Trophoblast cell (in vitro differentiated cells and primary cell): ENCODE measurements at regions not wholly inside any gene's neighbourhood (a gene's known extent, or its start where the extent isn't known, plus 50 kb on each side); places are given as distances from the start of the nearest gene placed in this dataset.

Experiments used
- DNase-seq, 2 donors: peaks; one replicate each; pipeline ENCODE4 v3.0.0-alpha.2; 2016
- H2AFZ ChIP-seq: 2 replicates; pipeline ENCODE4 v1.6.1; 2013; ENCODE audit warnings: low read length, moderate library complexity, mild to moderate bottlenecking; ENCODE audit not compliant: insufficient read depth, poor library complexity
- H2AK5ac ChIP-seq: 2 replicates; pipeline ENCODE4 v1.6.1; 2013; ENCODE audit warnings: mild to moderate bottlenecking, low read length
- H2BK120ac ChIP-seq: 2 replicates; pipeline ENCODE4 v1.6.1; 2013; ENCODE audit warnings: low read length, mild to moderate bottlenecking, moderate library complexity; ENCODE audit not compliant: insufficient read depth, poor library complexity
- H2BK12ac ChIP-seq: 2 replicates; pipeline ENCODE4 v1.6.1; 2013; ENCODE audit warnings: mild to moderate bottlenecking, low read length, moderate library complexity
- H2BK5ac ChIP-seq: 2 replicates; pipeline ENCODE4 v1.6.1; 2013; ENCODE audit warnings: low read length, low read depth, moderate library complexity, mild to moderate bottlenecking; ENCODE audit not compliant: poor library complexity
- H3K14ac ChIP-seq: 2 replicates; pipeline ENCODE4 v1.6.1; 2013; ENCODE audit warnings: mild to moderate bottlenecking, low read length
- H3K18ac ChIP-seq: 2 replicates; pipeline ENCODE4 v1.6.1; 2013; ENCODE audit warnings: mild to moderate bottlenecking, low read length
- H3K23ac ChIP-seq: 2 replicates; pipeline ENCODE4 v1.6.1; 2013; ENCODE audit warnings: low read length
- H3K27ac ChIP-seq: 2 replicates; pipeline ENCODE4 v1.5.1; 2013; ENCODE audit warnings: low read depth, mild to moderate bottlenecking, inconsistent platforms, low read length, moderate library complexity
- H3K27me3 ChIP-seq: 2 replicates; pipeline ENCODE4 v1.6.1; 2013; ENCODE audit warnings: inconsistent platforms, mild to moderate bottlenecking, low read length, moderate library complexity; ENCODE audit not compliant: insufficient read depth
- H3K36me3 ChIP-seq, 2 experiments: 1 replicate in 1 of 2; 2 replicates in 1 of 2; pipeline ENCODE4 v1.6.1; 2013; ENCODE audit warnings: low read length in 2 of 2, mild to moderate bottlenecking in 2 of 2, moderate library complexity in 1 of 2; ENCODE audit not compliant: insufficient read depth in 2 of 2, control insufficient read depth in 1 of 2
- H3K4ac ChIP-seq: 2 replicates; pipeline ENCODE4 v1.6.1; 2013; ENCODE audit warnings: low read depth, mild to moderate bottlenecking, low read length, moderate library complexity
- H3K4me1 ChIP-seq, 2 experiments: 1 replicate in 1 of 2; 2 replicates in 1 of 2; pipeline ENCODE4 v1.6.1; 2013; ENCODE audit warnings: low read length in 2 of 2, mild to moderate bottlenecking in 2 of 2, moderate library complexity in 1 of 2; ENCODE audit not compliant: insufficient read depth in 2 of 2, control insufficient read depth in 1 of 2
- H3K4me2 ChIP-seq: 2 replicates; pipeline ENCODE4 v1.6.1; 2013; ENCODE audit warnings: inconsistent platforms, mild to moderate bottlenecking, low read length, moderate library complexity
- H3K4me3 ChIP-seq: 2 replicates; pipeline ENCODE4 v1.5.1; 2013; ENCODE audit warnings: mild to moderate bottlenecking, low read depth, low read length, inconsistent platforms
- H3K79me1 ChIP-seq: one replicate; pipeline ENCODE4 v1.6.1; 2013; ENCODE audit warnings: low read length
- H3K79me2 ChIP-seq: 2 replicates; pipeline ENCODE4 v1.6.1; 2013; ENCODE audit warnings: low read length, mild to moderate bottlenecking; ENCODE audit not compliant: control insufficient read depth, insufficient read depth, poor library complexity
- H3K9ac ChIP-seq: 2 replicates; pipeline ENCODE4 v1.6.1; 2013; ENCODE audit warnings: mild to moderate bottlenecking, low read length
- H3K9me3 ChIP-seq: 2 replicates; pipeline ENCODE4 v1.6.1; 2013; ENCODE audit warnings: low read depth, mild to moderate bottlenecking, control low read depth, inconsistent platforms, low read length; ENCODE audit not compliant: insufficient read depth
- H4K12ac ChIP-seq: 2 replicates; pipeline ENCODE4 v1.6.1; 2013; ENCODE audit warnings: low read depth, mild to moderate bottlenecking, low read length, moderate library complexity
- H4K8ac ChIP-seq: 2 replicates; pipeline ENCODE4 v1.6.1; 2013; ENCODE audit warnings: low read depth, mild to moderate bottlenecking, low read length, moderate library complexity
- H4K91ac ChIP-seq: one replicate; pipeline ENCODE4 v1.6.1; 2013; ENCODE audit warnings: low read depth, mild to moderate bottlenecking, low read length, moderate library complexity
- WGBS: extraction: QIAGEN DNeasy Blood & Tissue Kit; methylation state at CpG from one replicate; pipeline ENCODE4 v1.1.7; 2013; ENCODE audit warnings: missing lambda C conversion rate; ENCODE audit not compliant: insufficient read length, insufficient coverage; ENCODE audit errors: extremely low coverage; 5-methylcytosine and 5-hydroxymethylcytosine counted together

GRCh38 chr15:62524848-62525247 lies 359.8 kb upstream of the C2CD4B start:
- Histone ChIP-seq H2BK120ac (no peak overlapping the region), H3K79me1 (peaks cover 30% of the 10 kb centered on the region), H3K14ac (no peak overlapping the region), H3K9me3 (no peaks in the 10 kb centered on the region), H4K8ac (no peak overlapping the region), H3K79me2 (peaks cover 2% of the 10 kb centered on the region), H4K12ac (no peak overlapping the region), H3K4me3 (no peak overlapping the region), H2AK5ac (no peak overlapping the region), H3K4ac (no peak overlapping the region), H2BK5ac (no peak overlapping the region), H2BK12ac (no peak overlapping the region), H3K4me2 (no peak overlapping the region), H3K23ac (no peak overlapping the region), H4K91ac (no peak overlapping the region), H3K9ac (no peak overlapping the region), H2AFZ (no peak overlapping the region), H3K27ac (no peak overlapping the region), H3K4me1 (peaks cover 20 to 43% of the 10 kb centered on the region in 2 experiments), H3K36me3 (peaks cover 0 to 1% of the 10 kb centered on the region in 2 experiments), H3K18ac (no peak overlapping the region), H3K27me3 (no peaks in the 10 kb centered on the region)
- peak; percentile 10 to 55 for DNase-seq
- WGBS: no CpG with 5 or more reads among the region's 4 CpGs

GRCh38 chr15:62527387-62527786 lies 362.3 kb upstream of the C2CD4B start:
- DNase-seq: peak; percentile 20 to 92
- peak overlapping the region; percentile 56 for H4K12ac ChIP-seq
- no peak overlapping the region for H3K9ac ChIP-seq
- H3K36me3 ChIP-seq: peaks cover 0 to 1% of the 10 kb centered on the region in 2 experiments
- peak overlapping the region; percentile 59 for H3K14ac ChIP-seq
- H2AK5ac ChIP-seq: peak overlapping the region; percentile 69
- H3K4me2 ChIP-seq: peak overlapping the region; percentile 8
- peak overlapping the region; percentile 89 for H2BK12ac ChIP-seq
- WGBS: no CpG with 5 or more reads among the region's 2 CpGs
- H2BK5ac ChIP-seq: peak overlapping the region; percentile 88
- no peak overlapping the region for H3K23ac ChIP-seq
- no peak overlapping the region for H3K4me3 ChIP-seq
- H4K91ac ChIP-seq: peak overlapping the region; percentile 90
- peak overlapping the region; percentile 89 for H3K27ac ChIP-seq
- peak overlapping the region; percentile 7 for H4K8ac ChIP-seq
- peak overlapping the region; percentile 79 for H2BK120ac ChIP-seq
- no peak overlapping the region for H2AFZ ChIP-seq
- no peak overlapping the region for H3K18ac ChIP-seq
- no peaks in the 10 kb centered on the region for H3K27me3 ChIP-seq
- H3K79me2 ChIP-seq: no peaks in the 10 kb centered on the region
- H3K4ac ChIP-seq: peak overlapping the region; percentile 55
- no peaks in the 10 kb centered on the region for H3K9me3 ChIP-seq
- H3K4me1 ChIP-seq: peaks cover 15 to 28% of the 10 kb centered on the region in 2 experiments
- H3K79me1 ChIP-seq: peaks cover 20% of the 10 kb centered on the region

GRCh38 chr15:62528505-62528904 lies 363.4 kb upstream of the C2CD4B start:
- Histone ChIP-seq H3K9me3 (no peaks in the 10 kb centered on the region), H2BK12ac (peak overlapping the region; percentile 74), H2BK120ac (peak overlapping the region; percentile 85), H3K27ac (peak overlapping the region; percentile 86), H3K18ac (peak overlapping the region; percentile 42), H2AK5ac (no peak overlapping the region), H4K91ac (peak overlapping the region; percentile 45), H2BK5ac (peak overlapping the region; percentile 94), H3K27me3 (no peaks in the 10 kb centered on the region), H3K4me3 (no peak overlapping the region), H3K14ac (peak overlapping the region; percentile 79), H3K79me2 (no peaks in the 10 kb centered on the region), H3K4ac (no peak overlapping the region), H3K4me2 (peak overlapping the region; percentile 28), H3K4me1 (peaks cover 15 to 24% of the 10 kb centered on the region in 2 experiments), H3K9ac (no peak overlapping the region), H3K36me3 (peaks cover 0 to 1% of the 10 kb centered on the region in 2 experiments), H4K12ac (no peak overlapping the region), H4K8ac (peak overlapping the region; percentile 8), H3K79me1 (peaks cover 20% of the 10 kb centered on the region), H2AFZ (no peak overlapping the region), H3K23ac (no peak overlapping the region)
- no peak for DNase-seq
- no CpG with 5 or more reads among the region's 4 CpGs for WGBS

GRCh38 chr15:62532367-62532766 lies 367.3 kb upstream of the C2CD4B start:
- Histone ChIP-seq H3K4me1 (peaks cover 6 to 13% of the 10 kb centered on the region in 2 experiments), H4K91ac (no peak overlapping the region), H4K8ac (no peak overlapping the region), H2BK12ac (no peak overlapping the region), H2AK5ac (no peak overlapping the region), H4K12ac (no peak overlapping the region), H3K79me2 (no peaks in the 10 kb centered on the region), H2AFZ (no peak overlapping the region), H2BK120ac (no peak overlapping the region), H3K14ac (no peak overlapping the region), H3K4ac (peak overlapping the region; percentile 21), H3K18ac (peak overlapping the region; percentile 11), H3K27me3 (no peaks in the 10 kb centered on the region), H3K4me2 (no peak overlapping the region), H3K79me1 (peaks cover 10% of the 10 kb centered on the region), H3K27ac (no peak overlapping the region), H3K4me3 (no peak overlapping the region), H3K9me3 (no peaks in the 10 kb centered on the region), H2BK5ac (no peak overlapping the region), H3K36me3 (no peaks in the 10 kb centered on the region), H3K23ac (no peak overlapping the region), H3K9ac (no peak overlapping the region)
- DNase-seq: no peak
- no CpG with 5 or more reads among the region's 2 CpGs for WGBS
